GM12892 (cell line): ENCODE measurements at regions not wholly inside any gene's neighbourhood (a gene's known extent, or its start where the extent isn't known, plus 50 kb on each side); places are given as distances from the start of the nearest gene placed in this dataset.

Source experiments
- DNase-seq: peaks from one replicate; pipeline ENCODE4 v3.0.0; 2011; ENCODE audit not compliant: insufficient read length
- FAIRE-seq: peaks from 2 replicates; lab custom pipeline; 2011; peaks lifted over from hg19 to GRCh38; lab: Jason Lieb, UNC
- POLR2A ChIP-seq: IDR thresholded peaks from 2 replicates; pipeline ENCODE4 v1.6.1; 2011; ENCODE audit warnings: low read depth, low read length, control low read depth
- POLR2AphosphoS5 ChIP-seq: IDR thresholded peaks from 2 replicates; pipeline ENCODE4 v1.6.1; 2011; ENCODE audit warnings: low read depth, low read length, control low read depth
- TAF1 ChIP-seq: IDR thresholded peaks from 2 replicates; pipeline ENCODE4 v1.6.1; 2011; ENCODE audit warnings: low read depth, mild to moderate bottlenecking, control low read depth, low read length, borderline replicate concordance

GRCh38 chr15:101590785-101591184 lies 61.4 kb downstream of the TM2D3 start:
- no peak for DNase-seq
- TF ChIP-seq POLR2A (no peak), TAF1 (no peak), POLR2AphosphoS5 (no peak)
- no peak for FAIRE-seq

GRCh38 chr15:101583284-101583683 lies 68.9 kb downstream of the TM2D3 start:
- FAIRE-seq, result no peak
- DNase-seq, result no peak
- no peak for TF ChIP-seq POLR2AphosphoS5
- TF ChIP-seq TAF1, result no peak
- TF ChIP-seq POLR2A, result no peak

- no peak for TF ChIP-seq TAF1
- TF ChIP-seq POLR2AphosphoS5, result no peak
- DNase-seq (no peak), FAIRE-seq (no peak)
Observed at GRCh38 chr15:101580431-101580830, 71.8 kb downstream of the TM2D3 start.

GRCh38 chr15:101579631-101580163 lies 72.5 kb downstream of the TM2D3 start:
- FAIRE-seq (no peak), DNase-seq (no peak)

GRCh38 chr15:101578443-101578894 lies 73.7 kb downstream of the TM2D3 start:
- FAIRE-seq (no peak), DNase-seq (no peak)
- no peak for TF ChIP-seq POLR2AphosphoS5
- TF ChIP-seq POLR2A, result no peak
- TF ChIP-seq TAF1, result no peak

More at GRCh38 chr15:101579631-101580163, 72.5 kb downstream of the TM2D3 start:
- TF ChIP-seq POLR2A (no peak), POLR2AphosphoS5 (no peak), TAF1 (no peak)

- FAIRE-seq (no peak), DNase-seq (no peak)
Observed at GRCh38 chr15:101573951-101574350, 78.2 kb downstream of the TM2D3 start.

GRCh38 chr15:101570241-101570640 lies 80.7 kb upstream of the PCSK6 start:
- no peak for DNase-seq
- TF ChIP-seq POLR2A, result no peak
- no peak for TF ChIP-seq POLR2AphosphoS5
- no peak for TF ChIP-seq TAF1
- FAIRE-seq, result no peak

More at GRCh38 chr15:101573951-101574350, 78.2 kb downstream of the TM2D3 start:
- no peak for TF ChIP-seq POLR2AphosphoS5
- TF ChIP-seq POLR2A, result no peak
- TF ChIP-seq TAF1, result no peak

GRCh38 chr15:101568821-101569555 lies 79.5 kb upstream of the PCSK6 start:
- DNase-seq, result no peak
- TF ChIP-seq TAF1, result no peak
- no peak for TF ChIP-seq POLR2A
- TF ChIP-seq POLR2AphosphoS5, result no peak
- FAIRE-seq, result no peak

GRCh38 chr15:101568309-101568708 lies 78.8 kb upstream of the PCSK6 start:
- no peak for FAIRE-seq
- TF ChIP-seq POLR2A (no peak), POLR2AphosphoS5 (no peak), TAF1 (no peak)
- DNase-seq, result no peak

- FAIRE-seq, result no peak
- DNase-seq, result no peak
- TF ChIP-seq TAF1 (no peak), POLR2A (no peak), POLR2AphosphoS5 (no peak)
Observed at GRCh38 chr15:101566748-101567488, 77.4 kb upstream of the PCSK6 start.

GRCh38 chr15:101565377-101565776 lies 75.9 kb upstream of the PCSK6 start:
- no peak for DNase-seq
- FAIRE-seq, result no peak
- TF ChIP-seq POLR2A (no peak), TAF1 (no peak), POLR2AphosphoS5 (no peak)
